Heart right ventricle (tissue), 16 donors: ENCODE measurements at regions not wholly inside any gene's neighbourhood (a gene's known extent, or its start where the extent isn't known, plus 50 kb on each side); places are given as distances from the start of the nearest gene placed in this dataset.

Experiments
- ATAC-seq, 8 donors: fragments of 200-7000 bp; cut with Tn5 transposase; one replicate each; pipeline ENCODE4 v1.9.1; 2020; ENCODE audit warnings: mild to moderate bottlenecking in 8 of 8, moderate library complexity in 8 of 8, moderate number of reproducible peaks in 1 of 8
- DNase-seq, 2 donors: peaks; one replicate each; pipeline ENCODE4 v3.0.0-alpha.2; 2020
- H3K27ac ChIP-seq, 10 donors: fragments of 200-600 bp; sonication (generic) in 2 of 10; one replicate each; pipeline versions ENCODE4 v1.5.0 to v1.8.0; 2020 to 2022; ENCODE audit warnings: mild to moderate bottlenecking in 3 of 10
- H3K27me3 ChIP-seq, 7 donors: fragments of 200-600 bp; one replicate each; pipeline ENCODE4 v1.8.0; 2021 to 2022; ENCODE audit warnings: mild to moderate bottlenecking in 2 of 7
- H3K36me3 ChIP-seq, 9 donors: fragments of 200-600 bp; sonication (generic) in 1 of 9; one replicate each; pipeline versions ENCODE4 v1.5.0 to v1.8.0; 2020 to 2022; ENCODE audit warnings: mild to moderate bottlenecking in 2 of 9
- H3K4me1 ChIP-seq, 9 donors: fragments of 200-600 bp; sonication (generic) in 1 of 9; one replicate each; pipeline versions ENCODE4 v1.5.0 to v1.8.0; 2020 to 2022; ENCODE audit warnings: mild to moderate bottlenecking in 4 of 9
- H3K4me3 ChIP-seq, 10 donors: fragments of 200-600 bp; sonication (generic) in 2 of 10; one replicate each; pipeline versions ENCODE4 v1.5.0 to v1.8.0; 2020 to 2022; ENCODE audit warnings: mild to moderate bottlenecking in 7 of 10, moderate library complexity in 2 of 10
- H3K9me3 ChIP-seq, 11 donors: fragments of 200-600 bp in 10 of 11; sonication (generic) in 2 of 11; one replicate each; pipeline versions ENCODE4 v1.5.0 to v1.8.0; 2013 to 2022; ENCODE audit warnings: mild to moderate bottlenecking in 2 of 11, control low read depth in 1 of 11, moderate library complexity in 1 of 11
- WGBS, 2 donors: extraction: QIAGEN DNeasy Blood & Tissue Kit; methylation state at CpG; one replicate each; pipeline ENCODE4 v1.1.7; 2013; ENCODE audit warnings: inconsistent platforms in 1 of 2; 5-methylcytosine and 5-hydroxymethylcytosine counted together
- intact Hi-C, 10 donors: fragments of 100-400 bp; cut with DNase I; formaldehyde crosslinking; loops; one replicate each; pipeline versions ENCODE4 v1.11.1 to v1.14.2; 2022
- TF ChIP-seq, protein P1 (sequence below), 9 donors: fragments of 200-600 bp; sonication (generic) in 2 of 9; IDR thresholded peaks; one replicate each; pipeline versions ENCODE4 v1.5.0 to v1.8.0; 2021 to 2022; ENCODE audit warnings: antibody characterized with exemption in 9 of 9, mild to moderate bottlenecking in 5 of 9, moderate library complexity in 1 of 9
- donor health status: Arrhythmogenic right ventricular cardiomyopathy.
- donor health status: ischemic (EF 13 %, LVEDD 7.1; RV severe dilation, severe dysfunction).
- donor health status: healthy with polysubstance abuse.
- donor health status: DM: no; HTN: yes; CAD: no.
- donor health status: DM: no; HTN: no; CAD: no.
- donor health status: ischemic (EF 25% LVEDD 6.9; RV normal size, moderate dysfunction).
- donor health status: ischemic (EF 25% LVEDD 5.7; RV mildly dilated, moderate dysfunction).
- donor health status: healthy.
- donor health status: DM: yes; HTN: yes; CAD: no.
- donor health status: Ischemic cardiomyopathy.
- donor health status: ischemic (EF 35%, LVEDD 5.7; RV mildly dilated, moderate dysfunction).
- donor health status: nonischemic (EF 11% LVEDD 7.7; RV severe dilation, severe dysfunction).
- donor health status: DM: yes; HTN: yes; CAD: no.
- donor health status: PGD.
- donor health status: ischemic (EF 29% LVEDD 5.4; RV normal size, mild dysfunction).
- donor health status: nonischemic (EF 23%, LVEDD 6.1; RV moderate dilation, normal function).

DNA sequence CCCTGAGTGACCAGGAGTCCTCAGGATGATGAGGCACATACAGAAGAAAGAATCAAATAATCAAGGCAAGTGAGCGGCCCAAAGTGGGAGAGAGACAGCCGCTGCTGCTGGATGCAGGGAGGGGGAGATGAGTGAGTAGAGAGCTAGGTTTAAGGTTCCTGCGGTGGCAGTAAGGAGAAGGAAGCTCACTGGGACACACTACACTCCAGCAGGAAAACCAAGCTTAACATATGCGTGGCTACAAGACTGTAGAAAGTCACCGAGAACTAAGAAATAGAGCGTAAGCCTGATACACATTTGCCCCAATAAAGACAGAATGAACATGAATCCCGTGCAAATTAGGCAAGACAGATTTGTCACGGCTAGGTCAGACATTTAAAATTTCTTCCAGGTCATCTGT is 470.2 kb downstream of the KDM4C start:
- H3K4me1 ChIP-seq, result no peaks in the 10 kb centered on the region
- no peak overlapping the region for H3K27ac ChIP-seq
- TF ChIP-seq, protein P1, sequence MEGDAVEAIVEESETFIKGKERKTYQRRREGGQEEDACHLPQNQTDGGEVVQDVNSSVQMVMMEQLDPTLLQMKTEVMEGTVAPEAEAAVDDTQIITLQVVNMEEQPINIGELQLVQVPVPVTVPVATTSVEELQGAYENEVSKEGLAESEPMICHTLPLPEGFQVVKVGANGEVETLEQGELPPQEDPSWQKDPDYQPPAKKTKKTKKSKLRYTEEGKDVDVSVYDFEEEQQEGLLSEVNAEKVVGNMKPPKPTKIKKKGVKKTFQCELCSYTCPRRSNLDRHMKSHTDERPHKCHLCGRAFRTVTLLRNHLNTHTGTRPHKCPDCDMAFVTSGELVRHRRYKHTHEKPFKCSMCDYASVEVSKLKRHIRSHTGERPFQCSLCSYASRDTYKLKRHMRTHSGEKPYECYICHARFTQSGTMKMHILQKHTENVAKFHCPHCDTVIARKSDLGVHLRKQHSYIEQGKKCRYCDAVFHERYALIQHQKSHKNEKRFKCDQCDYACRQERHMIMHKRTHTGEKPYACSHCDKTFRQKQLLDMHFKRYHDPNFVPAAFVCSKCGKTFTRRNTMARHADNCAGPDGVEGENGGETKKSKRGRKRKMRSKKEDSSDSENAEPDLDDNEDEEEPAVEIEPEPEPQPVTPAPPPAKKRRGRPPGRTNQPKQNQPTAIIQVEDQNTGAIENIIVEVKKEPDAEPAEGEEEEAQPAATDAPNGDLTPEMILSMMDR (IDR thresholded peaks at IDR 0.05), result no peak
- no peaks in the 10 kb centered on the region for H3K9me3 ChIP-seq
- ATAC-seq (no peak), DNase-seq (no peak)
- intact Hi-C loops, result loop anchor here in 1 of 10 donors (10.0 kb wide), 1 partner anchor 57 kb away; no protein-coding TSS in a partner anchor
- 80 to 86% methylated on average over 8 of the region's 8 CpGs for WGBS, 2 donors
- H3K27me3 ChIP-seq, result peaks cover 0 to 13% (median 0%) of the 10 kb centered on the region in 7 donors
- no peaks in the 10 kb centered on the region for H3K36me3 ChIP-seq
- H3K4me3 ChIP-seq, result no peak overlapping the region

DNA sequence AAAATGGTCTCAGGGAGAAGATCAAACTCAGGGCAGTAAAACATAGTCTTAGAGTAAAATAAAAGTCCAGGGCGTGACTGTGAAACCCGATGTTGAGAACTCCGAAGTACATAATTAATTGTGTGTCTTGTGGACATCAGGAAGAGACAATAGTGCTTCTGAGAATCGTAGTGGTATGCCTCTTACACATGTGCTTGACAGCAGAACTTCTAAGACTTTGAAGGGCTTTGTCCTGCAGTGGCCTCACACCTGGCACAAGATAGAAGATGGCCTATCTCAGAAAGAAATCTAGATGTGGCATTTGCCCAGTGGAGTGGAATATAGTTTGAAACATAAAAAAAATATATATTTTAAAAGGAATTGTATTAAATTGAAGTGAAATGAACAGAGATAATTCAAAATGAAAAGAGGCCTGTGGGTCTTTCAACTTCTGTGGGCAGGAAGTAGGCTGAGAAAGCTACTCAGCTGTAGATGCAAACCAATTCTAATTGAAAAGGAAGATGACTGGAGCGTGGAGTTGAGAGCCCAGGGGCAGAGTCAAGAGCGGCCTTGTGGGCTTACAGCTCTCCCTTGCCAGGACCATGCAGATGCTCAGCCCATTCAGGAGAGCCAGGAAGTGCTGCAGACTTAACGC is 468.4 kb downstream of the KDM4C start:
- no peak for ATAC-seq
- no peak for DNase-seq
- TF ChIP-seq, protein P1 (IDR thresholded peaks at IDR 0.05), result no peak
- H3K4me3 ChIP-seq, result no peak overlapping the region
- peaks cover 0 to 13% (median 0%) of the 10 kb centered on the region in 7 donors for H3K27me3 ChIP-seq
- WGBS, 2 donors, result 86% methylated on average over 7 of the region's 7 CpGs
- intact Hi-C loops, result loop anchor here in 1 of 10 donors (10.0 kb wide), 1 partner anchor 59 kb away; no protein-coding TSS in a partner anchor
- H3K27ac ChIP-seq, result no peak overlapping the region
- no peaks in the 10 kb centered on the region for H3K36me3 ChIP-seq
- H3K4me1 ChIP-seq, result no peaks in the 10 kb centered on the region
- no peaks in the 10 kb centered on the region for H3K9me3 ChIP-seq
